WERI-Rb-1 (cell line): ENCODE measurements at regions not wholly inside any gene's neighbourhood (a gene's known extent, or its start where the extent isn't known, plus 50 kb on each side); places are given as distances from the start of the nearest gene placed in this dataset.
"Not testable (repeated sequence)": the region's sequence is repeated elsewhere in the genome, so short reads cannot be mapped to it uniquely, and the experiment has no call there.

Source experiments
- DNase-seq: peaks from one replicate; pipeline ENCODE4 v3.0.0-alpha.2; 2020
- H3K27ac ChIP-seq: fragments of 250-450 bp; sonication (Bioruptor Pico); 2 replicates; pipeline ENCODE4 v1.5.1; 2020; ENCODE audit warnings: mild to moderate bottlenecking, moderate library complexity
- H3K27me3 ChIP-seq: fragments of 250-450 bp; sonication (Bioruptor Pico); 2 replicates; pipeline ENCODE4 v1.5.1; 2021; ENCODE audit warnings: mild to moderate bottlenecking, low read depth, moderate library complexity; ENCODE audit not compliant: insufficient read depth, severe bottlenecking
- H3K36me3 ChIP-seq: fragments of 250-450 bp; sonication (Bioruptor Pico); 2 replicates; pipeline ENCODE4 v1.5.1; 2020; ENCODE audit warnings: mild to moderate bottlenecking, moderate library complexity
- H3K4me3 ChIP-seq: 2 replicates; pipeline ENCODE4 v1.5.1; 2011; ENCODE audit warnings: low read depth, mild to moderate bottlenecking, control low read depth, low read length
- H3K9me3 ChIP-seq: fragments of 250-450 bp; sonication (Bioruptor Pico); 2 replicates; pipeline ENCODE4 v1.5.1; 2021; ENCODE audit warnings: mild to moderate bottlenecking, moderate library complexity; ENCODE audit not compliant: severe bottlenecking
- CTCF ChIP-seq: IDR thresholded peaks from 2 replicates; pipeline ENCODE4 v1.5.1; 2011; ENCODE audit warnings: low read depth, mild to moderate bottlenecking, control low read depth, inconsistent platforms, low read length

- H3K36me3 ChIP-seq, result no peaks in the 10 kb centered on the region
- H3K4me3 ChIP-seq, result no peak overlapping the region
- no peak overlapping the region for H3K27ac ChIP-seq
- no peaks in the 10 kb centered on the region for H3K9me3 ChIP-seq
- peaks cover 3% of the 10 kb centered on the region for H3K27me3 ChIP-seq
- TF ChIP-seq CTCF, result no peak
- no peak for DNase-seq
Measured at GRCh38 chr3:87436781-87437543, 160.6 kb upstream of the POU1F1 start.

GRCh38 chr3:87435926-87436620, 159.7 kb upstream of the POU1F1 start:
- H3K27me3 ChIP-seq, result peaks cover 3% of the 10 kb centered on the region

GRCh38 chr3:87433445-87433844, 157.1 kb upstream of the POU1F1 start:
- not testable (repeated sequence) for H3K27ac ChIP-seq, H3K4me3 ChIP-seq, DNase-seq, H3K36me3 ChIP-seq, H3K9me3 ChIP-seq, H3K27me3 ChIP-seq

More at GRCh38 chr3:87435926-87436620, 159.7 kb upstream of the POU1F1 start:
- DNase-seq, result no peak
- no peak for TF ChIP-seq CTCF
- Histone ChIP-seq H3K27ac (no peak overlapping the region), H3K9me3 (no peaks in the 10 kb centered on the region), H3K4me3 (no peak overlapping the region), H3K36me3 (no peaks in the 10 kb centered on the region)

- Histone ChIP-seq H3K9me3 (no peaks in the 10 kb centered on the region), H3K36me3 (no peaks in the 10 kb centered on the region), H3K4me3 (no peak overlapping the region), H3K27me3 (no peaks in the 10 kb centered on the region), H3K27ac (no peak overlapping the region)
- no peak for DNase-seq
- TF ChIP-seq CTCF, result no peak
Measured at GRCh38 chr3:87426918-87427317, 150.5 kb upstream of the POU1F1 start.

- Histone ChIP-seq H3K27me3 (no peaks in the 10 kb centered on the region), H3K27ac (no peak overlapping the region), H3K9me3 (no peaks in the 10 kb centered on the region), H3K4me3 (no peak overlapping the region), H3K36me3 (no peaks in the 10 kb centered on the region)
- no peak for TF ChIP-seq CTCF
- no peak for DNase-seq
Measured at GRCh38 chr3:87425056-87425455, 148.7 kb upstream of the POU1F1 start.

- Histone ChIP-seq H3K27ac (no peak overlapping the region), H3K36me3 (no peaks in the 10 kb centered on the region), H3K27me3 (no peaks in the 10 kb centered on the region), H3K9me3 (no peaks in the 10 kb centered on the region), H3K4me3 (no peak overlapping the region)
- no peak for DNase-seq
- no peak for TF ChIP-seq CTCF
Measured at GRCh38 chr3:87423336-87423735, 147.0 kb upstream of the POU1F1 start.
